ENCODE measurements at regions not wholly inside any gene's neighbourhood (a gene's known extent, or its start where the extent isn't known, plus 50 kb on each side); places are given as distances from the start of the nearest gene placed in this dataset.

DNA sequence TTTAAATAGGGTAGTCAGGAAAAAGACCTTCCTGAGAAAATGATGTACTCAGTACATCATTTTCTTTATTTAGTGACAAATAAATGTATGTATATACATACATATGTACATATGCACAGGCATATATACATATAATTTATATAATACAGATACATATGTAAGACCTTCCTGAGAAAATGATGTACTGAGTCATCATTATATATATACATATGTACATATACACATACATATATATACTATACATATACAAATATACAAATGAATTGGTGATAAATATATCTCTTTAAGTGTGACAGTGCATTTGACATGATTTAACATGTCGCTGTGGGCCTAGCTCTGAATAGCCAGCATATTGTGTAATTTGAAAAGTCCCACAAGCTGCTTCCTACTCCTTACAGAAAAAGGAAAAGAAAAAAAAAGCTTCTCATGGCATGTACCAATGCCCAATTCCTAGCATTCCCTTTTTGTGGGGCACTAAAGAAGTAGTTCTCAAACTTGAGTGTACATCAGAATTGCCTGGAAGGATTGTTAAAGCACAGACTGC, 208.1 kb upstream of the UMPS start:
- TF ChIP-seq, protein P1, sequence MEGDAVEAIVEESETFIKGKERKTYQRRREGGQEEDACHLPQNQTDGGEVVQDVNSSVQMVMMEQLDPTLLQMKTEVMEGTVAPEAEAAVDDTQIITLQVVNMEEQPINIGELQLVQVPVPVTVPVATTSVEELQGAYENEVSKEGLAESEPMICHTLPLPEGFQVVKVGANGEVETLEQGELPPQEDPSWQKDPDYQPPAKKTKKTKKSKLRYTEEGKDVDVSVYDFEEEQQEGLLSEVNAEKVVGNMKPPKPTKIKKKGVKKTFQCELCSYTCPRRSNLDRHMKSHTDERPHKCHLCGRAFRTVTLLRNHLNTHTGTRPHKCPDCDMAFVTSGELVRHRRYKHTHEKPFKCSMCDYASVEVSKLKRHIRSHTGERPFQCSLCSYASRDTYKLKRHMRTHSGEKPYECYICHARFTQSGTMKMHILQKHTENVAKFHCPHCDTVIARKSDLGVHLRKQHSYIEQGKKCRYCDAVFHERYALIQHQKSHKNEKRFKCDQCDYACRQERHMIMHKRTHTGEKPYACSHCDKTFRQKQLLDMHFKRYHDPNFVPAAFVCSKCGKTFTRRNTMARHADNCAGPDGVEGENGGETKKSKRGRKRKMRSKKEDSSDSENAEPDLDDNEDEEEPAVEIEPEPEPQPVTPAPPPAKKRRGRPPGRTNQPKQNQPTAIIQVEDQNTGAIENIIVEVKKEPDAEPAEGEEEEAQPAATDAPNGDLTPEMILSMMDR (IDR thresholded peaks at IDR 0.05; ENCODE audit: extremely low read depth in 1 of 2, insufficient read depth in 1 of 2, low read depth in 1 of 2, low read length in 2 of 2) = no peak
- TF ChIP-seq POLR2A (IDR thresholded peaks at IDR 0.05; ENCODE audit: low read depth, low read length) = no peak
- no peak for TF ChIP-seq POLR2AphosphoS5 (IDR thresholded peaks at IDR 0.05; ENCODE audit: insufficient read depth, low read depth, low read length)
- no peak for TF ChIP-seq EZH2 (IDR thresholded peaks at IDR 0.05; ENCODE audit: borderline replicate concordance, low read depth, low read length, severe bottlenecking)
- TF ChIP-seq MYC (IDR thresholded peaks at IDR 0.05; ENCODE audit: low read depth, low read length) = no peak
